ENCODE measurements at regions not wholly inside any gene's neighbourhood (a gene's known extent, or its start where the extent isn't known, plus 50 kb on each side); places are given as distances from the start of the nearest gene placed in this dataset.
"Not testable (repeated sequence)": the region's sequence is repeated elsewhere in the genome, so short reads cannot be mapped to it uniquely, and the experiment has no call there.

DNA sequence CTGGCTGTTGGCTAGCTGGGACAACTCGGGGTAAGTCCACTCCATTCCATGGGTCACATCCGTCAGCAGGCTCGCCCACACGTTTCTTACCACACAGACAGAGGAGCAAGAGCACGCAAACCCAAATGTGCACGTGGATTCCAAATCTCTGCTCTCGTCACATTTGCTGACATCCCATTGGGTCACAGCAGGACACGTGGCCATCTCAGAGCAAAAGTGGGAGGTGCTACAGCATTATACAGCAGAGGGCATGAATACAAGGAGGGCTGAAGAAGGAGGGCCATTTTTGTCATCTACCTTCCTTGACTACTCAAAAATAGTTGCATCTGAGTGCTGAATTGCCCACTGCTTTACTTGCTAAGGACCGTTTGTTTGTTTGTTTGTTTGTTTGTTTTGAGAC, 84.7 kb downstream of the RBBP6 start:
- no peak for DNase-seq

DNA sequence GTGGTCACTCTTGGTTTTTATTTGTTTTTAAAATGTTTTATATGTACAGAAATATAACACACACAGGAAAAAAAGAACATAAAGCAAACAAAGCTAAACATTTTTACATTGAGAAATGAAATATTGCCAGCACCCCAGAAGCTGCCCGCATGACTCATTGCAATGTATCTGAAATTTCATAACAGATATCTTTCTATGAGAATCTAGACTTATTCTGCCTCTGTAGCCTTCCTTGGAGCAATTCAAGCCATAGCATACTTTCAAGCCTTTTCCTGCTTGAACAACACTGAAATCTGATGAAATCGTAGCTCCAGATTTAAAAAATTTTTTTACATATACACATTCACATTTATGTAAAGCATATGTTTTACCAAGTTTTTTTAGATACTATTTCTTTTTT, 86.9 kb downstream of the RBBP6 start:
- DNase-seq = no peak

DNA sequence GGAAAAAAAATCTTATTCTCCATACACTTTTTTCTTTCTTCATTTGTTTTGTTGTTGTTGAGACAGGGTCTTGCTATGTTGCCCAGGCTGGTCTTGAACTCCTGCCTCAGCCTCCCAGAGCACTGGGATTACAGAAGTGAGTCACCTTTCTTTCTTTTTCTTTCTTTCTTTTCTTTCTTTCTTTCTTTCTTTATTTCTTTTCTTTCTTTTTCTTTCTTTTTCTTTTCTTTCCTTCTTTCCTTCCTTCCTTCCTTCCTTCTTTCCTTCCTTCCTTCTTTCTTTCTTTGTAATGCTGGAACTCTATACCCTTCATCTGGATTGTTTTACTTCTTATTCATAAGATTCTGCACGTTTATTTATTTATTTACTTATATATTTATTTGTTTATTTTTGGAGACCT, 94.5 kb upstream of the TNRC6A start:
- DNase-seq = no peak

DNA sequence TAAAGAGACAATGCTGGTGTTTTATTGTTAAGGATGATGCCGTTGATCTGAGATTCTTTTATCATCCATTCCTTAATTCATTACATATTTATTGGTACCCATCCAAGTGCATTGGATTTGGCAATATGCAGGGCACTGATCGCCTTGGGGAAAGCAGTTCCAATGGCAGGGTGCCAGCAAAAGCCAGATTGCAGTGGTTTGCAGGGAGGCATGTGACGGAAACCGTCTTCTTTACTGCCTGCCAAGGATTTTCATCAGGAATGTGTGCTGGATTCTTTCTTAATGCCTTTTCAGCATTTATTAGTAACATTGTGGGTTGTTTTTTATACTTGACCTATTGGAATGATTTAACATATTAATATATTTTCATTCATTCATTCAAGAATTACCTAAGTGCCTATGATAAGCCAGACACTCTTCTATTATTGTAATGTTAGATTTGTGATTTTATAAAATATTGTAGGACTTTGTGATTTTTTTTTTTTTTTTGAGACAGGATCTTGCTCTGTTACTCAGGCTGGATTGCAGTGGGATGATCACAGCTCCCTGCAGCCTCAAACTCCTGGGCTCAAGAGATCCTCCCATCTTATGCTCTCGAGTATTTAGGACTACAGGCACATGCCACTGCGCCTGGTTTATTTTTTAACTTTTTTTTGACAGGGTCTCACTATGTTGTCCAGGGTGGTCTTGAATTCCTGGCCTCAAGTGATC, 93.4 kb upstream of the TNRC6A start:
- no peak for DNase-seq

DNA sequence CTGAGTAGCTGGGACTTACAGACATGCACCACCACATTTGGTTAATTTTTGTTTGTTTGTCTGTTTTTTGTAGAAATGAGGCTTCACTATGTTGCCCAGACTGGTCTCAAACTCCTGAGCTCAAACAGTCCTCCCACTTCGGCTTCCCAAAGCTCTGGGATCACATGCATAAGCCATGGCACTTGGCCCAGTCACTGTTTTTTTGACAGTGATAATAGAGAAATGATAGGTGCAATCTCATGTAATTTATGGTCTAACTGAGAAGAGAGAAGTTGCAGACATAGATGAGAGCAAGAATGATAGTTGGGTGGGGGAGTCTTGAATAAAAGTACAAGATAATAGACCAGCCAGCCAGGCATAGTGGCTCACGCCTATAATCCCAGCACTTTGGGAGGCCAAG, 89.7 kb upstream of the TNRC6A start:
- no peak for DNase-seq

DNA sequence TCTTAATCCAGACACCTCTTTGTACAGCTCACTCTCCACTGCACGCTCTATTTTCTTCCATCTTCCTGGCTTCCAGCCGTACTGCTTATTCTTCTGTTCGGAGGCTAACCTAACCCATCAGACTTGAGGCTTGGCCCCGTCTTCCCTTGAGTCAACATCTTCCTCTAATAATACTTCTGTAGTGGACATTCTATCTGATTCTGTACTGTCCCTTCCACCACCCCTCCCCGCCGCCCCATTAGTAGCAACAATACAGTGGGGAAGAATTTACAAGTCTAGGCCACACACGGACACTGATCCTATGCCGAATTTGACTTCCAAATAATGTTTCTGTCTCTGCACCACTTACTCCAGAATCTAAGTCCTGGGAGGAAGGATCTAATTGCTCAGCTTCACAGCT, 86.0 kb upstream of the TNRC6A start:
- no peak for DNase-seq

DNA sequence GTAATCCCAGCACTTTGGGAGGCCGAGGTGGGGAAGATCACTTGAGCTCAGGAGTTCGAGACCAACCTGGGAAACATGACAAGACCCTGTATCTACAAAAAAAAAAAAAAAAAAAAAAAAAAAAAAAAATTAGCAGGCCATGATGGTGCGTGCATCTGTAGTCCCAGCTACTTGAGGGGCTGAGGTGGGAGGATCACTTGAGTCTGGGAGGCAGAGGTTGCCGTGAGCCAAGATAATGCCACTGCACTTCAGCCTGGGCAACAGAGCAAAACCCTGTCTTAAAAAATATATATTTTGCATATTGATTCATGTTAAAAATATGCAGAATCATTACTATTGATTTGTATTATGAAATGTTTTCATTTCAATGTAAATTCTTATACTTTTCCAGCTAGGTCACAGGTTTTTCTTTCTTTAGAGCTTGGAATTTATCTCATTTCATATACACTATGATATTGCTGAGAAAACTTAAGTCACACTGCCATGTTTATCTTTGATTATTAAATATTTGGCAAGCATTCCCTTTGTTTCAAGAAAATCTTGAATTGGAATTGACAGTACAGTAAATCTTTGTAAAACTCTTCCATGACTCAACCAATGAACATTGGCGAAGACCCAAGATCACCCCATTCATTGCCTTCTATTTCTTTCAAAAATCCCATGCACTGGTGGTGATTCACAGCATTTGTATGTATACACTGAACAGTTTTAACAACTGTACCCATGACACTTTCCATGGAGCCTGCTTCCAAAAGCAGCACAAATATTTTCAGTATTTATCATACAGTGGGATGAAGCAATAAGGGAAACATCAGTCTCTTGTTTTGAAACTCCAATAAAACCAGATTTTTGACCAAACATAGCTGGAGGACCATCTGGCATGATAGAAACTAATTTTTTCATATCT, 83.5 kb upstream of the TNRC6A start:
- no peak for DNase-seq

DNA sequence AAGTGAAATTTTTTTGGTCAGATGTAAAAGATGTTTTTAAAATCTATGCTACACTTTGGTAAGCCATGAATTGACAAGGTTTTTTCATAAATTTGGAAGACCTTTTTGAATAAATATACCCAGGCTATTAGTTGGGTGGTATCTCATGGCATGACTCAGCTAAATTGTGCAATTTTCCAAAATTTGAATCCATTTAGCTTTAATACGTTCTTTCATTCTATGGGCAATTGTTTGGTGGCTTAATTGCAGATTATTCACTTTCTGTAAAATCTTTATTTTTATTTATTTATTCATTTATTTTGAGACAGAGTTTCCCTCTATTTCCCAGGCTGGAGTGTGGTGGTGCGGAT, 82.8 kb upstream of the TNRC6A start:
- no peak for DNase-seq

DNA sequence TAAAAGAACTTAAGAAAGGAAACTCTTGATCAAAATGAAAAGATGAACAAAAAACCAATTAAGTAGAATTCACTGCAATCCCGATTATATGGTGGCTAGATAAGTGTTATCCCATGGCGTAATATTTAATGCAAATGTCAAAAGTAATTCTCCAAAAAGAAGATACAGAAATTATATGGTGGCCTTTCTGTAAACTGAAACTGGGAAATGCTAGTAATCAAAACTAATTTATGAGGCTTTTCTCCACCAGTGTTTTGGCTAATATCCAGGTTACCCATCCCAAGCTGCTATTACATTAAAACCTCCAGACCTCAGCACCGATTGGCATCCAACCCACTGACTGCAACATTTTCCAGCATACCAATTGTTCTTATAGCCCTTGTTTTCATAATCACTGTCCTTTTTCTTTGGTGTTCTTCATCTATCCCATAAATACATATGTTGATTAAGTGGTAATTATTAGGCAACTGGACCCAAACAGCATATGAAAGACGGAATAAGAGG, 77.2 kb upstream of the TNRC6A start:
- DNase-seq = no peak

DNA sequence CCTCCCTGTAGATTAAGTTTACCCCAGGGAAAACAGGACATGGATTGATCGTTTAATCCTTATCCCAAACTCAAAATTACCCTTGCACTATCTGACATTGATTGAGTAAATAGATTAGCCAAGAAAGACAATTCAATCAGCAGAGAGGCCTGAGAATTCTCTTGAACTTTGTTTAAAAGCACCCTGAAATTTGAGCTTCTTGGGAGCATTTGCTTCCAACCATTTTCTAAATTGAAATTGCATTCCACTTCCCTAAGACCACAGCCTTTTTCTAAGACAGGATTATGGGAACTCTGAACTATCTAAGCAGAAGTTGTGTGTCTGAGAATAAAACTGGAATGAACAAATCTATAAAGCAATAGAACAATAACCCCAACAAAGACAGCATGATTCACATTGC, 76.6 kb upstream of the TNRC6A start:
- no peak for DNase-seq

DNA sequence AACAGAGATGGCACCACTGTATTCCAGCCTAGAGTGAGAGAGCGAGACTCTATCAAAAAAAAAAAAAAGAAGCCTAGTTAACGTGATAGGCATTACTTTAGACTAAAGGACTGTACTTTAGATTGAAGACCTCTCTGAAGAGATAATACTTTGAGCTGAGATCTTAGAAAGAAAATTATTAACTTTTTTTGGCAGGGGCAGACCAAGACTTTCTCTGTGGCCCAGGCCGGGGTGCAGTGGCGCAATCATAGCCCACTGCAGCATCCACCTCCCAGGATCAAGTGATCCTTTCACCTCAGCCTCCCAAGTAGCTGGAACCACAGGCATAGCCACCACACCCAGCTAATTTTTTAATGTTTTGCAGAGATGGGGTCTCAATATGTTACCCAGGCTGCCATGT, 75.7 kb upstream of the TNRC6A start:
- DNase-seq = no peak

DNA sequence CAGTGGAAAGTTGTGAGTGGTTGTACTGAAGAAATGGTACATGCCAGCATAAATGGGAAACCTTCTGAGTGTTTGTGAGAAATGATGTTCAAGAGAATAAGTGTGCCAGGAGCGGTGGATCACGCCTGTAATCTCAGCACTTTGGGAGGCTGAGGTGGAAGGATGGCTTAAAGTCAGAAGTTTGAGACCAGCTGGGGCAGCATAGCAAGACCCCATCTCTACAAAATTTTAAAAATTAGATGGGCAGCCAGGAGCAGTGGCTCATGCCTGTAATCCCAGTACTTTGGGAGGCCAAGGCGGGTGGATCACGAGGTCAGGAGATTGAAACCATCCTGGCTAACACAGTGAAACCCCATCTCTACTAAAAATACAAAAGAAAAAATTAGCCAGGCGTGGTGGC, 63.5 kb upstream of the TNRC6A start:
- not testable (repeated sequence) for DNase-seq

DNA sequence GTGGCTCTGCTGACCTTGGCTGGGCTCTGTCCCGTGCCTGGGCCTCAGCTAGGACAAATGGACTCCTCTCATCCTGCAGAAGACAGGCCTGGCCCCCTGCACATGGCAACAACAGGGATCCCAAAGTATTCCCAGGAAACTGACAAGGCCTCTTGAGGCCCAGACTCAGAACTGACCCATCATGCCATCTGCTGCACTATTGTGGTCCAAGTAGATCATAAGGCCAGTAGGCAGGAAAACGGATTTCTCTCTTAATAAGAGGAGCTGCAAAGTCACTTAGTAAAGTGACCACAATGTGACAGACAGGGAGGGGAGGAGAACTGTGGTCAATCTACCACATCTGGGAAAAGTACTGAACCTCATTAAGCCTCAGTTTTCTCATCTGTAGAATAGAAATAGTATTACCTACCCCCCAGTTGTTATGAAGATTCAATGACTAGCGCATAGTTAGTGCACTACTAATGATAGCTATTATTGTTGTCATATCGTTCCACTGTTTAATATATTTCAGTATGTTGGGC, 62.1 kb upstream of the TNRC6A start:
- DNase-seq = no peak

DNA sequence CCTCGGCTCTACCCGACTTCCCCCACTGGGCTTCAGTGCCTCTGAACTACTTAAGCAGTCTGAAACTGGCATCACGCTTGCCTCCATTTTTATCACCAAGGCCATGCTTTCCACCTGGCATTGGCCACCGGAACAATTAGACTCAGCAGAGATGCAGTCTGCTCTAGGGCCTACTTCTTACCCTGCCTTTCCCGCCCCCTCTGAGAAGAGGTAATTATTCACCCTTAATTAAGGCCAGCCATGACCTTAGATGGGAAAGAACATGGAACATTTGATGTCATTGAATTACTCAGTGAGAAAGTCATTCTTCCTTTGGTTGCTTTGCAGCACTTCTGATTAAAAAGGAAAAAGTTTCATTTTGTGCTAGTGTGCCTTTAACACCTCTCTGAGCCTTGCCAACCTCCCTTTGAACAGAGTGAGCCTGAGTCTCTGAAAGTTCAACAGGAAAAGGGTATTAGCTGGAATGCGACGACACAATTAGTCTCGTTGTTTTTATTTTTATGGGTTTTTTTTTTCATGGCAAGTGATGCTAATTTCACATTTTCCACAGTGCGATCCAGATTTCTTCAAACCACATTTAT, 60.9 kb upstream of the TNRC6A start:
- DNase-seq = no peak

DNA sequence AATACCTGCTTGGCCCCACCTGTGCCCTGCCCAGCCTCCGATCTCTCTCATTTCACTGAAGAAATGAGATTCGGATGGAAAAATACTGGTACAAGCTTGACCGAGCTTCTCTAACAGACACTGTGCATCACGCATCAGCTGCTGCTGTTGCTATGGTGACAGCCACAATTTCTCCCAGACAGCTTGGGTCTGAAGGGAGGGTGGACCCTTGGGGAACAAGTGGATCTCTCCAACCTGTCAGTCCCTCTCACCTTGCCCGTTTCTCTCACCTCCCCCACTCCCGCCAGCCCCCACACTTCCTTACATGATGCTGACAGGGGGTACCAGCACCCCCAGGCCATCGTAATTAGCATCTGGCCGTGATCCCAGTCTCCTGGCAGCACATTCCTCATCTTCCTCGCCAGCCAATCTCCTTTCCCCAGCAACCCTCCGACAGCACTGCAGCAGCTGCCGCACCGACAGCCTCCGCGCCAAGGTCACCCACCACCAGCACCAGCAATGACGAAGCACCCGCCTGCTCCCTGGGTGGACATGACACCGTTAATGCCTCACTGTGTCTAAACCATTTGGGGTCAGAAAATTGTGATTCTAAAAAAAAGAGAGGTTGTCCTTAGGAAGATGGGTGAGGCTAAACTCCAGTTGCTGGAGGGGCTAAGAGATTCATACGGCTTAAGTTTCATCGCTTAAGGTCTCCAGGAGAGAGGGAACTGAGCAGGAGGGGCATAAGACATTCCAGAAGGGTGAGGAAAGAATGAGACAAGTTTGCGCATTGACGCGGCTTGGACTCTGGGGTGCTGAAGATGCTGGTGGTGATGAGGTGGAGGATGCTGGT, 58.6 kb upstream of the TNRC6A start:
- peak; percentile 60 for DNase-seq

DNA sequence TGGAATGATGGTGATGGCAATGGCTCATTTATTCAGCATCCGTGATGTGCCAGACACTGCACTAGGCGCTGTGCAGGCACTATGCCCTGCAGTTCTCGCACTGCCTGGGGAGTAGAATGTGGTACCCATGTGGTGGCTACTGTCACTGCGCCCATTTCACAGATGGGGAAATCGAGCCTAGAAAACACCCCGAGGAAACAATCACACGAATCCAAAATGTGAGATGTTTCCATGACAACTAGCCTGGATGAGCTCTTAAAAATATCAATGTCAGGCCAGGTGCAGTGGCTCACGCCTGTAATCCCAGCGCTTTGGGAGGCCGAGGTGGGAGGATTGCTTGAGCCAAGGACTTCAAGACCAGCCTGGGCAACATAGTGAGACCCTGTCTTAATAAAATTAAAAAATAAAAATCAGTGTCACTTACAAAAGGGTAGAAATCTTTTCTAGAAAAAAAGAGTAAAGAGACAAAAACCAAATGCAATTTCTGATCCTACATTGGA, 57.9 kb upstream of the TNRC6A start:
- no peak for DNase-seq

DNA sequence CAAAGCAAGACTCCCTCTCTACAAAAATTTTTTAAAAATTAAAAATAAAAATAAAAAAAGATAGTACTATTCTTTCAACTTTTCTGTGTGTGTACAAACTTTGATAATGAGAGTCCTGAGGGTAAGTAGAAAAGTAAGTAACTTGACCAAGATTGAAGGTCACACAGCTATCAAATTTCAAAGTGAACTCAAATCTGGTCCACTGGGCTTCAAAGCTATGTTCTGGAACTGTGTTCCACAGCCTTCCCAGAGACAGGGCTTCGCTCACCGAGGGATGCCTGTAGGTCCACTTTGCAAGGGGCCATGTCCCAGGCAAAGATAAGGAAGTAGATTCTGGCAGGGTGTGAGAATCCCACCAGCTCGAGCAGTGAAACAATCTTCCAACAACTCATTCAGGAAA, 56.3 kb upstream of the TNRC6A start:
- DNase-seq = no peak

DNA sequence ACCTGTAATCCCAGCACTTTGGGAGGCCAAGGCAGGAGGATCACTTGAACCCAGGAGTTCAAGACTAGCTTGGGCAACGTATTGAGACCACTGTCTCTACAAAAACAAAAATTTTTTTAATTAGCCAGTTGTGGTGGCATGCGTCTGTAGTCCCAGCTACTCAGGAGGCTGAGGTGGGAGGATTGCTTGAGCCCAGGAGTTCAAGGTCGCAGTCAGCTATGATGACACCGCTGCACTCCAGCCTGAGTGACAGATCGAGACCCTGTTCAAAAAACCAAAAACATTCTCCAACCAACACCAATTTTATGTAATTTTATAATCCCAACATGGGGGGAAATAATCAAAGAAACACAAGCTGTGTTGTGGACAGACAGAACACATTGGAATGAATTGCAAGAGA, 54.6 kb upstream of the TNRC6A start:
- no peak for DNase-seq

DNA sequence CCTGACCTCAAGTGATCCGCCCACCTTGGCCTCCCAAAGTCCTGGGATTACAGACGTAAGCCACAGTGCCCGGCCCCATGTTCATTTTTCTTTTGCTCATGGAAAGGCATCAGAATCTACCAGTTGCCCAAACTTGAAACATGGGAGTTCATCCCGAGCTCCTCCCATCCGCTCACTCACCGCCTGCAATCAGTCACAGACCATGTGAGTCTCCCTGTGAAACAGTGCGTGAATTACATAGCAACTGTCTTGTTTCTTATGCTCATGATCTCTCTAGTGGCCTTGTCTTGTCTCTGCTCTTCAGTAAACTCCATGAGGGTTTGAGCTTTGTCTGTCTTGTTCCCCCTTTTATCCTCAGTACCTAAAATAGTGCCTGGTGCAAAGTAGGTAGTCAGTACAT, 52.1 kb upstream of the TNRC6A start:
- DNase-seq = no peak

Data from NCI-H510A treated with DMSO at 0.1 percent for 48 hours (cell line).